ENCODE measurements at regions not wholly inside any gene's neighbourhood (a gene's known extent, or its start where the extent isn't known, plus 50 kb on each side); places are given as distances from the start of the nearest gene placed in this dataset.

GRCh38 chr4:30450474-30450873 is 269.7 kb upstream of the PCDH7 start:
- no peak for DNase-seq (ENCODE audit: low read depth)

- DNase-seq (ENCODE audit: low read depth) = no peak
These were observed 265.7 kb upstream of the PCDH7 start for GRCh38 chr4:30454504-30454903.

GRCh38 chr4:30456716-30457115 is 263.5 kb upstream of the PCDH7 start:
- DNase-seq (ENCODE audit: low read depth) = no peak

- DNase-seq (ENCODE audit: low read depth) = no peak
These were observed 259.4 kb upstream of the PCDH7 start for GRCh38 chr4:30460818-30461217.

GRCh38 chr4:30461218-30461617 is 259.0 kb upstream of the PCDH7 start:
- DNase-seq (ENCODE audit: low read depth) = no peak

- DNase-seq (ENCODE audit: low read depth) = no peak
These were observed 257.6 kb upstream of the PCDH7 start for GRCh38 chr4:30462445-30463090.

- DNase-seq (ENCODE audit: low read depth) = no peak
These were observed 248.3 kb upstream of the PCDH7 start for GRCh38 chr4:30471861-30472260.

- DNase-seq (ENCODE audit: low read depth) = no peak
These were observed 246.9 kb upstream of the PCDH7 start for GRCh38 chr4:30473225-30473624.

- DNase-seq (ENCODE audit: low read depth) = no peak
These were observed 224.9 kb upstream of the PCDH7 start for GRCh38 chr4:30495251-30495650.

GRCh38 chr4:30495651-30496310 is 224.4 kb upstream of the PCDH7 start:
- DNase-seq (ENCODE audit: low read depth) = no peak

GRCh38 chr4:30511751-30512150 is 208.4 kb upstream of the PCDH7 start:
- no peak for DNase-seq (ENCODE audit: low read depth)

GRCh38 chr4:30518211-30518610 is 202.0 kb upstream of the PCDH7 start:
- no peak for DNase-seq (ENCODE audit: low read depth)

- no peak for DNase-seq (ENCODE audit: low read depth)
These were observed 194.4 kb upstream of the PCDH7 start for GRCh38 chr4:30525662-30526315.

- DNase-seq (ENCODE audit: low read depth) = peak; percentile 11
These were observed 184.9 kb upstream of the PCDH7 start for GRCh38 chr4:30535255-30535654.

- peak; percentile 66 for DNase-seq (ENCODE audit: low read depth)
These were observed 183.9 kb upstream of the PCDH7 start for GRCh38 chr4:30536231-30536630.

- DNase-seq (ENCODE audit: low read depth) = peak; percentile 68
These were observed 182.7 kb upstream of the PCDH7 start for GRCh38 chr4:30537456-30537855.

- DNase-seq (ENCODE audit: low read depth) = no peak
These were observed 181.4 kb upstream of the PCDH7 start for GRCh38 chr4:30538794-30539193.

- DNase-seq (ENCODE audit: low read depth) = no peak
These were observed 177.1 kb upstream of the PCDH7 start for GRCh38 chr4:30543057-30543456.

- DNase-seq (ENCODE audit: low read depth) = no peak
These were observed 167.0 kb upstream of the PCDH7 start for GRCh38 chr4:30553151-30553550.

GRCh38 chr4:30553706-30554105 is 166.5 kb upstream of the PCDH7 start:
- DNase-seq (ENCODE audit: low read depth) = peak; percentile 2

GRCh38 chr4:30555775-30556174 is 164.4 kb upstream of the PCDH7 start:
- DNase-seq (ENCODE audit: low read depth) = no peak

GRCh38 chr4:30559481-30559880 is 160.7 kb upstream of the PCDH7 start:
- no peak for DNase-seq (ENCODE audit: low read depth)

- no peak for DNase-seq (ENCODE audit: low read depth)
These were observed 133.3 kb upstream of the PCDH7 start for GRCh38 chr4:30586850-30587249.
